Hepatocyte (in vitro differentiated cells): ENCODE measurements at regions not wholly inside any gene's neighbourhood (a gene's known extent, or its start where the extent isn't known, plus 50 kb on each side); places are given as distances from the start of the nearest gene placed in this dataset.
"Not testable (repeated sequence)": the region's sequence is repeated elsewhere in the genome, so short reads cannot be mapped to it uniquely, and the experiment has no call there.

Experiments used
- DNase-seq: peaks from one replicate; pipeline ENCODE4 v3.0.0-alpha.2; 2016; ENCODE audit warnings: low spot score
- H2AFZ ChIP-seq: fragments of 200-600 bp; sonication (generic); 2 replicates; pipeline ENCODE4 v1.6.0; 2016; ENCODE audit warnings: antibody characterized with exemption, mild to moderate bottlenecking
- H3K27ac ChIP-seq: fragments of 200-600 bp; sonication (generic); 2 replicates; pipeline ENCODE4 v1.5.1; 2016; ENCODE audit warnings: mild to moderate bottlenecking
- H3K27me3 ChIP-seq: fragments of 200-600 bp; sonication (generic); 2 replicates; pipeline ENCODE4 v1.6.1; 2016
- H3K36me3 ChIP-seq: fragments of 200-600 bp; sonication (generic); replicated peaks from 2 replicates; pipeline ENCODE4 v1.5.1; 2016; ENCODE audit warnings: low read depth; ENCODE audit not compliant: insufficient read depth
- H3K4me1 ChIP-seq: fragments of 200-600 bp; sonication (generic); 2 replicates; pipeline ENCODE4 v1.5.1; 2016; ENCODE audit warnings: mild to moderate bottlenecking, moderate library complexity; ENCODE audit not compliant: insufficient read depth
- H3K4me2 ChIP-seq: fragments of 200-600 bp; sonication (generic); 2 replicates; pipeline ENCODE4 v1.6.0; 2016
- H3K4me3 ChIP-seq: fragments of 200-600 bp; sonication (generic); 2 replicates; pipeline ENCODE4 v1.5.1; 2016; ENCODE audit warnings: mild to moderate bottlenecking
- H3K79me2 ChIP-seq: fragments of 200-600 bp; sonication (generic); 2 replicates; pipeline ENCODE4 v1.6.0; 2017; ENCODE audit warnings: mild to moderate bottlenecking
- H3K9me2 ChIP-seq: fragments of 200-600 bp; sonication (generic); replicated peaks from 2 replicates; pipeline ENCODE4 v1.6.0; 2017; ENCODE audit warnings: mild to moderate bottlenecking; ENCODE audit not compliant: insufficient read depth
- H3K9me3 ChIP-seq: fragments of 200-600 bp; sonication (generic); 2 replicates; pipeline ENCODE4 v1.5.1; 2016; ENCODE audit warnings: low read depth, mild to moderate bottlenecking
- H4K20me1 ChIP-seq: fragments of 200-600 bp; sonication (generic); 2 replicates; pipeline ENCODE4 v1.6.0; 2016; ENCODE audit warnings: mild to moderate bottlenecking; ENCODE audit not compliant: insufficient read depth, poor library complexity, severe bottlenecking
- EZH2 ChIP-seq: fragments of 200-600 bp; sonication (generic); IDR thresholded peaks from 2 replicates; pipeline ENCODE4 v1.6.1; 2016; ENCODE audit warnings: antibody characterized with exemption, mild to moderate bottlenecking, borderline replicate concordance
- EZH2phosphoT487 ChIP-seq: fragments of 200-600 bp; sonication (generic); IDR thresholded peaks from one replicate; pipeline ENCODE4 v1.6.1; 2018; ENCODE audit warnings: antibody characterized with exemption, mild to moderate bottlenecking, low read depth, moderate library complexity; ENCODE audit not compliant: unreplicated experiment, severe bottlenecking
- WGBS: methylation state at CpG from one replicate; pipeline ENCODE4 v1.1.6; 2016; ENCODE audit warnings: low lambda C conversion rate; ENCODE audit errors: missing lambda C conversion rate; 5-methylcytosine and 5-hydroxymethylcytosine counted together
- TF ChIP-seq, protein P1 (sequence below): fragments of 200-600 bp; sonication (generic); IDR thresholded peaks from 2 replicates; pipeline ENCODE4 v1.5.1; 2016; ENCODE audit warnings: antibody characterized with exemption, mild to moderate bottlenecking; ENCODE audit not compliant: poor library complexity

- H3K9me2 ChIP-seq = no peaks in the 10 kb centered on the region
- 85% methylated on average over 6 of the region's 6 CpGs for WGBS
- no peak for DNase-seq
- H4K20me1 ChIP-seq = no peaks in the 10 kb centered on the region
- no peaks in the 10 kb centered on the region for H3K36me3 ChIP-seq
- H3K4me1 ChIP-seq = peaks cover 18% of the 10 kb centered on the region
- H3K4me2 ChIP-seq = no peak overlapping the region
- H3K79me2 ChIP-seq = no peaks in the 10 kb centered on the region
- H3K9me3 ChIP-seq = no peaks in the 10 kb centered on the region
- no peak for TF ChIP-seq EZH2
- TF ChIP-seq, protein P1, sequence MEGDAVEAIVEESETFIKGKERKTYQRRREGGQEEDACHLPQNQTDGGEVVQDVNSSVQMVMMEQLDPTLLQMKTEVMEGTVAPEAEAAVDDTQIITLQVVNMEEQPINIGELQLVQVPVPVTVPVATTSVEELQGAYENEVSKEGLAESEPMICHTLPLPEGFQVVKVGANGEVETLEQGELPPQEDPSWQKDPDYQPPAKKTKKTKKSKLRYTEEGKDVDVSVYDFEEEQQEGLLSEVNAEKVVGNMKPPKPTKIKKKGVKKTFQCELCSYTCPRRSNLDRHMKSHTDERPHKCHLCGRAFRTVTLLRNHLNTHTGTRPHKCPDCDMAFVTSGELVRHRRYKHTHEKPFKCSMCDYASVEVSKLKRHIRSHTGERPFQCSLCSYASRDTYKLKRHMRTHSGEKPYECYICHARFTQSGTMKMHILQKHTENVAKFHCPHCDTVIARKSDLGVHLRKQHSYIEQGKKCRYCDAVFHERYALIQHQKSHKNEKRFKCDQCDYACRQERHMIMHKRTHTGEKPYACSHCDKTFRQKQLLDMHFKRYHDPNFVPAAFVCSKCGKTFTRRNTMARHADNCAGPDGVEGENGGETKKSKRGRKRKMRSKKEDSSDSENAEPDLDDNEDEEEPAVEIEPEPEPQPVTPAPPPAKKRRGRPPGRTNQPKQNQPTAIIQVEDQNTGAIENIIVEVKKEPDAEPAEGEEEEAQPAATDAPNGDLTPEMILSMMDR = no peak
- no peak for TF ChIP-seq EZH2phosphoT487
- H3K27me3 ChIP-seq = no peaks in the 10 kb centered on the region
- no peak overlapping the region for H3K27ac ChIP-seq
- H2AFZ ChIP-seq = no peak overlapping the region
- no peak overlapping the region for H3K4me3 ChIP-seq
Measured at GRCh38 chr5:142522983-142523382, 162.9 kb downstream of the FGF1 start.

- Histone ChIP-seq H3K27ac (peak overlapping the region; percentile 68), H4K20me1 (no peaks in the 10 kb centered on the region), H3K9me3 (no peaks in the 10 kb centered on the region), H3K4me1 (peaks cover 21% of the 10 kb centered on the region), H3K79me2 (no peaks in the 10 kb centered on the region), H2AFZ (no peak overlapping the region), H3K4me3 (no peak overlapping the region), H3K27me3 (no peaks in the 10 kb centered on the region), H3K9me2 (no peaks in the 10 kb centered on the region), H3K36me3 (no peaks in the 10 kb centered on the region), H3K4me2 (no peak overlapping the region)
- DNase-seq = peak; percentile 67
- TF ChIP-seq, protein P1 = no peak
- TF ChIP-seq EZH2 (no peak), EZH2phosphoT487 (no peak)
- 40% methylated on average over 7 of the region's 7 CpGs for WGBS
Measured at GRCh38 chr5:142521706-142522105, 164.2 kb downstream of the FGF1 start.

- Histone ChIP-seq H3K79me2 (no peaks in the 10 kb centered on the region), H3K9me2 (no peaks in the 10 kb centered on the region), H3K36me3 (no peaks in the 10 kb centered on the region), H3K27me3 (no peaks in the 10 kb centered on the region), H3K4me1 (peaks cover 21% of the 10 kb centered on the region), H3K27ac (peak overlapping the region; percentile 68), H3K9me3 (no peaks in the 10 kb centered on the region), H4K20me1 (no peaks in the 10 kb centered on the region), H3K4me3 (no peak overlapping the region), H2AFZ (no peak overlapping the region), H3K4me2 (no peak overlapping the region)
- TF ChIP-seq EZH2 (no peak), EZH2phosphoT487 (no peak)
- TF ChIP-seq, protein P1 = no peak
- WGBS = 35% methylated on average over 2 of the region's 2 CpGs
- no peak for DNase-seq
Measured at GRCh38 chr5:142520885-142521284, 165.0 kb downstream of the FGF1 start.

DNA sequence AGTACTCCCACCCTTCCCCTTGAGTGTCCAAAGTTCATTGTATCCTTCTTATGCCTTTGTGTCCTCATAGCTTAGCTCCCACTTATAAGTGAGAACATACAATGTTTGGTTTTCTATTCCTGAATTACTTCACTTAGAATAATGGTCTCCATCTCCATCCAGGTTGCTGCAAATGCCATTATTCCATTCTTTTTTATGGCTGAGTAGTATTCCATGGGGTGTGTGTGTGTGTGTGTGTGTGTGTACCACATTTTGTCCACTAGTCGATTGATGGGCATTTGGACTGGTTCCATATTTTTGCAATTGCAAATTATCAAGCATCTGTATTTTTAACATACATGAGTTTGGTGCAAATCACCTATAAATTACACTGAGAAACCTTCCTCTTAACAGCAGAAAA is 166.0 kb downstream of the FGF1 start:
- not testable (repeated sequence) for H4K20me1 ChIP-seq, H3K27ac ChIP-seq, H3K9me2 ChIP-seq, H3K4me3 ChIP-seq, H3K9me3 ChIP-seq, H3K79me2 ChIP-seq, H2AFZ ChIP-seq, H3K36me3 ChIP-seq, H3K4me2 ChIP-seq, H3K27me3 ChIP-seq, DNase-seq
- 92% methylated on average over 1 of the region's 1 CpG for WGBS
- peaks cover 21% of the 10 kb centered on the region for H3K4me1 ChIP-seq
